Uterus (tissue), 3 donors: ENCODE measurements at regions not wholly inside any gene's neighbourhood (a gene's known extent, or its start where the extent isn't known, plus 50 kb on each side); places are given as distances from the start of the nearest gene placed in this dataset.
"Not testable (repeated sequence)": the region's sequence is repeated elsewhere in the genome, so short reads cannot be mapped to it uniquely, and the experiment has no call there.

Experiments used
- DNase-seq, 2 donors: peaks; one replicate each; pipeline ENCODE4 v3.0.0-alpha.2; 2019 to 2020
- H3K27ac ChIP-seq, 2 donors: fragments of 200-600 bp; sonication (generic); 1 replicate in 1 of 2; 2 replicates in 1 of 2; pipeline ENCODE4 v1.5.1; 2016 to 2018
- H3K27me3 ChIP-seq, 2 donors: fragments of 200-600 bp; sonication (generic); one replicate each; pipeline ENCODE4 v1.5.1; 2018 to 2019; ENCODE audit warnings: control low read depth in 1 of 2
- H3K36me3 ChIP-seq, 2 donors: fragments of 200-600 bp; sonication (generic); one replicate each; pipeline ENCODE4 v1.5.1; 2019; ENCODE audit warnings: control low read depth in 1 of 2
- H3K4me1 ChIP-seq, 2 donors: fragments of 200-600 bp; sonication (generic); one replicate each; pipeline ENCODE4 v1.5.1; 2018 to 2019; ENCODE audit warnings: control low read depth in 1 of 2
- H3K4me3 ChIP-seq, 2 donors: fragments of 200-600 bp; sonication (generic); 1 replicate in 1 of 2; 2 replicates in 1 of 2; pipeline ENCODE4 v1.5.1; 2018 to 2019; ENCODE audit warnings: mild to moderate bottlenecking in 1 of 2
- H3K9me3 ChIP-seq, 2 donors: fragments of 200-600 bp; sonication (generic); one replicate each; pipeline ENCODE4 v1.5.1; 2019; ENCODE audit warnings: control low read depth in 1 of 2
- CTCF ChIP-seq, 4 experiments: fragments of 200-600 bp in 2 of 4; fragments of 450-650 bp in 2 of 4; sonication (generic) in 2 of 4; IDR thresholded peaks; one replicate each; pipeline ENCODE4 v1.5.1; 2016 to 2019; ENCODE audit warnings: antibody characterized with exemption in 4 of 4, mild to moderate bottlenecking in 2 of 4, moderate library complexity in 1 of 4
- POLR2A ChIP-seq, 2 donors: fragments of 450-650 bp; IDR thresholded peaks; one replicate each; pipeline ENCODE4 v1.6.1; 2016; ENCODE audit warnings: antibody characterized with exemption in 2 of 2, mild to moderate bottlenecking in 1 of 2, moderate library complexity in 1 of 2
- intact Hi-C: fragments of 100-400 bp; cut with DNase I; formaldehyde crosslinking; loops from one replicate; pipeline ENCODE4 v1.15.1; 2023; ENCODE audit warnings: low total_unique reads
- donor health status: DM: yes; HTN: yes; CAD: no.

- H3K4me3 ChIP-seq, H3K4me1 ChIP-seq, intact Hi-C loops: not testable (repeated sequence)
Observed at GRCh38 chr11:49327766-49328165, 119.4 kb upstream of the FOLH1 start.

GRCh38 chr11:49326651-49327050 lies 118.2 kb upstream of the FOLH1 start:
- H3K9me3 ChIP-seq, H3K4me3 ChIP-seq, intact Hi-C loops, H3K27me3 ChIP-seq, H3K36me3 ChIP-seq, DNase-seq, H3K4me1 ChIP-seq, H3K27ac ChIP-seq: not testable (repeated sequence)

More at GRCh38 chr11:49327766-49328165, 119.4 kb upstream of the FOLH1 start:
- not testable (repeated sequence) for H3K36me3 ChIP-seq, DNase-seq, H3K9me3 ChIP-seq, H3K27ac ChIP-seq, H3K27me3 ChIP-seq

- DNase-seq = no peak
- intact Hi-C loops = no loop called here
Observed at GRCh38 chr11:49316180-49316579, 107.8 kb upstream of the FOLH1 start.

GRCh38 chr11:49303080-49303479 lies 94.7 kb upstream of the FOLH1 start:
- H3K4me1 ChIP-seq = no peaks in the 10 kb centered on the region
- no peak for TF ChIP-seq CTCF (IDR thresholded peaks at IDR 0.05)
- no peak for TF ChIP-seq POLR2A (IDR thresholded peaks at IDR 0.05)
- no peak for DNase-seq
- no peaks in the 10 kb centered on the region for H3K27me3 ChIP-seq
- H3K27ac ChIP-seq = no peak overlapping the region
- H3K36me3 ChIP-seq = no peaks in the 10 kb centered on the region
- H3K4me3 ChIP-seq = no peak overlapping the region
- H3K9me3 ChIP-seq = no peaks in the 10 kb centered on the region
- intact Hi-C loops = no loop called here

More at GRCh38 chr11:49316180-49316579, 107.8 kb upstream of the FOLH1 start:
- Histone ChIP-seq H3K9me3 (no peaks in the 10 kb centered on the region), H3K27ac (no peak overlapping the region), H3K4me1 (no peaks in the 10 kb centered on the region), H3K27me3 (no peaks in the 10 kb centered on the region), H3K4me3 (no peak overlapping the region), H3K36me3 (no peaks in the 10 kb centered on the region)
- TF ChIP-seq POLR2A (IDR thresholded peaks at IDR 0.05) = no peak
- TF ChIP-seq CTCF (IDR thresholded peaks at IDR 0.05) = no peak

- Histone ChIP-seq H3K4me3 (no peak overlapping the region), H3K36me3 (no peaks in the 10 kb centered on the region), H3K4me1 (no peaks in the 10 kb centered on the region), H3K9me3 (no peaks in the 10 kb centered on the region), H3K27me3 (no peaks in the 10 kb centered on the region), H3K27ac (no peak overlapping the region)
- no peak for TF ChIP-seq POLR2A (IDR thresholded peaks at IDR 0.05)
- no peak for TF ChIP-seq CTCF (IDR thresholded peaks at IDR 0.05)
- intact Hi-C loops = no loop called here
- DNase-seq = no peak
Observed at GRCh38 chr11:49302360-49302759, 94.0 kb upstream of the FOLH1 start.

GRCh38 chr11:49298017-49298416 lies 89.6 kb upstream of the FOLH1 start:
- intact Hi-C loops, H3K4me1 ChIP-seq, H3K27ac ChIP-seq, H3K27me3 ChIP-seq, H3K9me3 ChIP-seq, H3K4me3 ChIP-seq, H3K36me3 ChIP-seq, DNase-seq: not testable (repeated sequence)

- DNase-seq, H3K27me3 ChIP-seq, H3K27ac ChIP-seq, H3K36me3 ChIP-seq, H3K9me3 ChIP-seq, H3K4me3 ChIP-seq, intact Hi-C loops, H3K4me1 ChIP-seq: not testable (repeated sequence)
Observed at GRCh38 chr11:49283911-49284310, 75.5 kb upstream of the FOLH1 start.

GRCh38 chr11:49283282-49283681 lies 74.9 kb upstream of the FOLH1 start:
- H3K36me3 ChIP-seq, H3K4me1 ChIP-seq, intact Hi-C loops, H3K9me3 ChIP-seq, H3K4me3 ChIP-seq, H3K27me3 ChIP-seq, H3K27ac ChIP-seq, DNase-seq: not testable (repeated sequence)

GRCh38 chr11:49282125-49282524 lies 73.7 kb upstream of the FOLH1 start:
- H3K36me3 ChIP-seq, H3K27me3 ChIP-seq, intact Hi-C loops, H3K9me3 ChIP-seq, H3K27ac ChIP-seq, H3K4me1 ChIP-seq, DNase-seq, H3K4me3 ChIP-seq: not testable (repeated sequence)

- H3K27me3 ChIP-seq, H3K9me3 ChIP-seq, H3K27ac ChIP-seq, H3K4me3 ChIP-seq, intact Hi-C loops, H3K4me1 ChIP-seq, DNase-seq, H3K36me3 ChIP-seq: not testable (repeated sequence)
Observed at GRCh38 chr11:49277951-49278350, 69.5 kb upstream of the FOLH1 start.
